ENCODE measurements at regions not wholly inside any gene's neighbourhood (a gene's known extent, or its start where the extent isn't known, plus 50 kb on each side); places are given as distances from the start of the nearest gene placed in this dataset.

DNA sequence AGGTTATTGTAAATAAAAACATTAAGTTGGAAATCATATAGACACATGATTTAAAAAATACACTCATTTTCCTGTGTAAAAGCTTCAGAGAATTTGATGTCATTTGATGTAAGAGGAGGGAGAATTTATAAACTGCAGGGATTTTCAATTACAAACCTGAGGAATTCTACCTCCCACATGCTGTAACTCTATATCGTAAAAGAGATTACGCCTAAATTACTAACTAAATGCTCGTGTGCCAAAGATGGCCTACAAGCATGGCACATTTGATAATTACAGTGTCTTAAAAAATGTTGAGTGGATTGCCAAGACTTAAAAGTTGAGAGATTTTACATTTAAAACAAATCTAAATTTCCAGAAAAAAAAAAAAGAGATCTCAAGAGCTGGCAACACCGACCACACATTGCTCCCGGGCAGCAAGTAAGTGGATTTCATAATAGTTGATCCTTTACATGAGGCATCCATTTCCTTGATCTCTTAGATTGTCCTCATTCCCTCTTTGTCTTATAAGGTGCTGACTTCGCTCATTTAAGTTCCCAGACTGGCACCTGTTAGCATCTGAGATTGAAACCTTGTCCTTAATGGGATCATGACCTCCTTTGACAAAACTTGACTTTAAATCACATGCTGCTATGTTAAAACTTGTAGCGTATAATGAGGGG is 840.3 kb upstream of the ZEB2 start:
- Histone ChIP-seq H3K27me3 (no peaks in the 10 kb centered on the region), H3K9me3 (no peaks in the 10 kb centered on the region), H3K4me1 (no peaks in the 10 kb centered on the region), H3K4me3 (no peak overlapping the region), H3K27ac (no peak overlapping the region), H3K36me3 (ENCODE audit: low read depth, missing control alignments) (no peaks in the 10 kb centered on the region)
- no peak for DNase-seq
- WGBS, 2 donors, result 84 to 90% methylated on average over 7 of the region's 7 CpGs
- TF ChIP-seq POLR2A (IDR thresholded peaks at IDR 0.05), result no peak
- TF ChIP-seq, protein P1, sequence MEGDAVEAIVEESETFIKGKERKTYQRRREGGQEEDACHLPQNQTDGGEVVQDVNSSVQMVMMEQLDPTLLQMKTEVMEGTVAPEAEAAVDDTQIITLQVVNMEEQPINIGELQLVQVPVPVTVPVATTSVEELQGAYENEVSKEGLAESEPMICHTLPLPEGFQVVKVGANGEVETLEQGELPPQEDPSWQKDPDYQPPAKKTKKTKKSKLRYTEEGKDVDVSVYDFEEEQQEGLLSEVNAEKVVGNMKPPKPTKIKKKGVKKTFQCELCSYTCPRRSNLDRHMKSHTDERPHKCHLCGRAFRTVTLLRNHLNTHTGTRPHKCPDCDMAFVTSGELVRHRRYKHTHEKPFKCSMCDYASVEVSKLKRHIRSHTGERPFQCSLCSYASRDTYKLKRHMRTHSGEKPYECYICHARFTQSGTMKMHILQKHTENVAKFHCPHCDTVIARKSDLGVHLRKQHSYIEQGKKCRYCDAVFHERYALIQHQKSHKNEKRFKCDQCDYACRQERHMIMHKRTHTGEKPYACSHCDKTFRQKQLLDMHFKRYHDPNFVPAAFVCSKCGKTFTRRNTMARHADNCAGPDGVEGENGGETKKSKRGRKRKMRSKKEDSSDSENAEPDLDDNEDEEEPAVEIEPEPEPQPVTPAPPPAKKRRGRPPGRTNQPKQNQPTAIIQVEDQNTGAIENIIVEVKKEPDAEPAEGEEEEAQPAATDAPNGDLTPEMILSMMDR (IDR thresholded peaks at IDR 0.05), result no peak
- intact Hi-C loops (cut with DNase I; ENCODE audit: low total_unique reads), result no loop called here

DNA sequence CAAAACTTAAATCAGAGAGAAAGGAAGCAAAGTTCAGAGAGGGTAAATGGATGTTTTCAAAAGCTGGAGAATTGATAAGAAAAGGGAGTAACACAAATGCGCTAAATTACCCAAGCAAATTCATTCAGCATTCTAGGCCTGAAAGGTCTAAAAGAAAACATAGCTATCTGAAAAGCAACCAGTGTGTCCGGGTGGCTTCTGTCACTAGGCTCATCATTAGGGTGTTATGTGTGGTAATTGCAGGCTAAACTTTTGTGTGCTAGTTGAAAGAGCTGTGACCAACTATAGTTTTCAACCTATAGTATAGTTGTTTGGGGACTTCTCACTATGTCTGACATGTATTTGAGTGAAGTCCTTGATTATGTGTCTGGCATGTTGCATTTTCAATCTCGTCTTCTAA is 839.6 kb upstream of the ZEB2 start:
- no peak for TF ChIP-seq POLR2A (IDR thresholded peaks at IDR 0.05)
- TF ChIP-seq, protein P1 (IDR thresholded peaks at IDR 0.05), result no peak
- Histone ChIP-seq H3K4me1 (no peaks in the 10 kb centered on the region), H3K27ac (no peak overlapping the region), H3K36me3 (ENCODE audit: low read depth, missing control alignments) (no peaks in the 10 kb centered on the region), H3K4me3 (no peak overlapping the region), H3K27me3 (no peaks in the 10 kb centered on the region), H3K9me3 (no peaks in the 10 kb centered on the region)
- intact Hi-C loops (cut with DNase I; ENCODE audit: low total_unique reads), result no loop called here
- DNase-seq, result no peak
- WGBS, 2 donors, result 69 to 75% methylated on average over 3 of the region's 3 CpGs

DNA sequence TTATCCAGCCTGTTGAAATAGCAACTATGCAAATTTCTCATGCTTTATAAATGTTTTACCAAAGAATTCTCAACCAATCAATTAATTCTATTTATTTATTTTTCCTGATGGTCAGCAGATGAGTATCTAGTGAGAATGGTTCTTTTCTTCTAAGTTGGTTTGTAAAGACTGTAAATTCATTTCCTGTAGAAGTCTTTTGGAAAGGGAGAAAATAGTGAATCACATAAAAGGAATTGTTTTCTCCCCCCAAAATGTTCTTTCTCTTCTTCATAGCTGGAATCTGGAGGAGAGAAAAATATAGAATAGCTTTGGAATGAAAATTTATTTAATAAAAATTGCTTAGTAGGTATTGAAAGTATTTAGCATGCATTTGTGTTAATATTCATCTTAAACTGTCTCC is 836.1 kb upstream of the ZEB2 start:
- TF ChIP-seq, protein P1 (IDR thresholded peaks at IDR 0.05), result no peak
- TF ChIP-seq POLR2A (IDR thresholded peaks at IDR 0.05), result no peak
- no peak for DNase-seq
- Histone ChIP-seq H3K4me3 (no peak overlapping the region), H3K4me1 (no peaks in the 10 kb centered on the region), H3K9me3 (no peaks in the 10 kb centered on the region), H3K36me3 (ENCODE audit: low read depth, missing control alignments) (no peaks in the 10 kb centered on the region), H3K27me3 (no peaks in the 10 kb centered on the region), H3K27ac (no peak overlapping the region)
- intact Hi-C loops (cut with DNase I; ENCODE audit: low total_unique reads), result no loop called here

DNA sequence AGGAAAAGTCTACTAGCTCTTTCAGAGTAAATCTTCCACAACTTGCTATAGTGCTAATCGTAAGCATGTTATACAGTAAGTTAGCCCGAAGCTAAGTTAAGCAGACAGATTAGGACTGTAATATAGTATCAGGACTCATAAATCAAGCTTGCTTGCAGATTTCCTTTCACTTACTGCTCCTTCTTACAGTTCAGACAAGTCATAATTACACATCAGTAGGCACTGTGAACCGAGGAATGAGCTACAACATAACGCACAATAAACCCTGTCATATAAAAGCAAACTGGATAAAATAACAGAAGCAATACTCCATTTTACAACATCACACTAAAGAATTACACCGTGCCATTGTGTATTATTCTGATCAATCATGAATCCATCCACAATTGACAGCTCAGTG is 832.6 kb upstream of the ZEB2 start:
- intact Hi-C loops (cut with DNase I; ENCODE audit: low total_unique reads), result no loop called here
- Histone ChIP-seq H3K9me3 (no peaks in the 10 kb centered on the region), H3K27me3 (no peaks in the 10 kb centered on the region), H3K4me3 (no peak overlapping the region), H3K4me1 (no peaks in the 10 kb centered on the region), H3K27ac (no peak overlapping the region), H3K36me3 (ENCODE audit: low read depth, missing control alignments) (no peaks in the 10 kb centered on the region)
- TF ChIP-seq, protein P1 (IDR thresholded peaks at IDR 0.05), result no peak
- TF ChIP-seq POLR2A (IDR thresholded peaks at IDR 0.05), result no peak
- DNase-seq, result no peak
- WGBS, 2 donors, result 77 to 79% methylated on average over 5 of the region's 5 CpGs

DNA sequence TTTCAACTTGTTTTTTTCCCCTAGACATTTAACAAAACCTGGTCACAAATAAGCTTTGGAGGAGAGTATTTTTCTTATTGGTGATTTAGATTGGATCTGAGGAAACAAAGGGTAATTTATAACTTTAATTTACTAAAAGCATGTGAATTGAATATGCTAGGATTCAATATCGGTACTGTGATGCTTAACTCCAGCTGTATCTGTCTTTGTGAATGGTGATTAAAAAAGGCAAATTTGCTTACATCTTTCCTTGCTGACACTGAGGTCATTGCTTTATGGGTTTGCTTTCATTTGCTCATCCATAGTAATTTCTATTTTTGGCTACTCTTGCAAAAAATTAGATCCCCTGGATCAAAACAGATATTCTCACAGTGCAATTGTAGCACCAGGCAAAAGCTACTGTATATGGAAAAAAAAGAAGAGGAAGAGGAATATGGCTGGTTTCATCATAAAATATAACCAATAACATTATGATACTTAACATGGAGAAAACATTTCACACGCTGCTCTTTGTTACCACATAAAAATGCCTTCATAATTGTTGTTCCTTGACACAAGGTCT is 832.0 kb upstream of the ZEB2 start:
- 82 to 83% methylated on average over 2 of the region's 2 CpGs for WGBS, 2 donors
- no peak for DNase-seq
- no peaks in the 10 kb centered on the region for H3K9me3 ChIP-seq

More for the DNA sequence above, 832.0 kb upstream of the ZEB2 start:
- Histone ChIP-seq H3K4me1 (no peaks in the 10 kb centered on the region), H3K4me3 (no peak overlapping the region), H3K36me3 (ENCODE audit: low read depth, missing control alignments) (no peaks in the 10 kb centered on the region), H3K27ac (no peak overlapping the region), H3K27me3 (no peaks in the 10 kb centered on the region)
- intact Hi-C loops (cut with DNase I; ENCODE audit: low total_unique reads), result no loop called here
- TF ChIP-seq, protein P1 (IDR thresholded peaks at IDR 0.05), result no peak
- no peak for TF ChIP-seq POLR2A (IDR thresholded peaks at IDR 0.05)

Measured in testis (tissue), 2 donors.